HG03571 (cell line): ENCODE measurements at regions not wholly inside any gene's neighbourhood (a gene's known extent, or its start where the extent isn't known, plus 50 kb on each side); places are given as distances from the start of the nearest gene placed in this dataset.
A peak's percentile ranks its signal among the peaks of the same experiment; 100 is the strongest.

Source experiments
- ATAC-seq: cut with Tn5 transposase; IDR thresholded peaks from one replicate; pipeline ENCODE4 v1.9.1; 2021; ENCODE audit not compliant: unreplicated experiment

- ATAC-seq, result no peak
Measured at GRCh38 chr15:101124731-101125451, 127.0 kb downstream of the CHSY1 start.

GRCh38 chr15:101123222-101123910 is 128.5 kb downstream of the CHSY1 start:
- no peak for ATAC-seq

GRCh38 chr15:101122806-101123205 is 129.0 kb downstream of the CHSY1 start:
- no peak for ATAC-seq

GRCh38 chr15:101122266-101122665 is 129.6 kb downstream of the CHSY1 start:
- no peak for ATAC-seq

GRCh38 chr15:101121511-101122090 is 130.2 kb downstream of the CHSY1 start:
- ATAC-seq, result peak; percentile 49

- no peak for ATAC-seq
Measured at GRCh38 chr15:101120987-101121386, 130.9 kb downstream of the CHSY1 start.

- no peak for ATAC-seq
Measured at GRCh38 chr15:101120473-101120872, 131.4 kb downstream of the CHSY1 start.
